Motor neuron (in vitro differentiated cells): ENCODE measurements at regions not wholly inside any gene's neighbourhood (a gene's known extent, or its start where the extent isn't known, plus 50 kb on each side); places are given as distances from the start of the nearest gene placed in this dataset.

Experiments used
- ATAC-seq, 8 experiments: fragments of 200-7000 bp; cut with Tn5 transposase; replicated peaks in 6 of 8; 2 replicates each; pipeline ENCODE4 v1.8.0; 2021; ENCODE audit warnings: mild to moderate bottlenecking in 8 of 8, moderate library complexity in 8 of 8
- H3K27ac ChIP-seq, 2 donors: fragments of 250-450 bp; sonication (Bioruptor Pico); 2 replicates each; pipeline ENCODE4 v1.9.0; 2021; ENCODE audit warnings: antibody characterized with exemption in 2 of 2, mild to moderate bottlenecking in 2 of 2, moderate library complexity in 1 of 2
- H3K4me1 ChIP-seq, 2 donors: fragments of 250-450 bp; sonication (Bioruptor Pico); replicated peaks in 1 of 2; 2 replicates each; pipeline ENCODE4 v1.6.1; 2021; ENCODE audit warnings: antibody characterized with exemption in 2 of 2, mild to moderate bottlenecking in 2 of 2, moderate library complexity in 1 of 2
- H3K4me3 ChIP-seq, 5 donors: fragments of 250-450 bp; sonication (Bioruptor Pico); 2 replicates each; pipeline ENCODE4 v1.9.0; 2021; ENCODE audit warnings: antibody characterized with exemption in 5 of 5, mild to moderate bottlenecking in 5 of 5, moderate library complexity in 4 of 5
- WGBS, 10 experiments: fragments of 450-650 bp; shearing (Covaris generic); methylation state at CpG; one replicate each; pipeline ENCODE4 v1.0.0; 2022; 5-methylcytosine and 5-hydroxymethylcytosine counted together
- in situ Hi-C, 9 experiments: fragments of 400-800 bp; cut with MboI; loops; one replicate each; pipeline ENCODE4 v1.15.0; 2021; ENCODE audit warnings: low sequenced_read_pairs in 9 of 9, low pct_unique_long_range_greater_than_20kb in 2 of 9; ENCODE audit not compliant: unreplicated experiment in 9 of 9

- no peak overlapping the region for H3K27ac ChIP-seq
- peaks cover 9% of the 10 kb centered on the region in 2 donors for H3K4me1 ChIP-seq
- in situ Hi-C loops: no loop called here
- WGBS, 10 experiments: 33 to 90% (median 75%) methylated on average over 1 to 2 of the region's 3 CpGs; no CpG with 5 or more reads in 7 of the 10 experiments
- no peak overlapping the region for H3K4me3 ChIP-seq
- no peak for ATAC-seq
Observed at GRCh38 chrX:39883666-39884065, 214.1 kb downstream of the BCOR start.

GRCh38 chrX:39886282-39886681 lies 211.5 kb downstream of the BCOR start:
- in situ Hi-C loops: no loop called here
- peak in 2 of 8 experiments; percentile 45 to 57 for ATAC-seq

DNA sequence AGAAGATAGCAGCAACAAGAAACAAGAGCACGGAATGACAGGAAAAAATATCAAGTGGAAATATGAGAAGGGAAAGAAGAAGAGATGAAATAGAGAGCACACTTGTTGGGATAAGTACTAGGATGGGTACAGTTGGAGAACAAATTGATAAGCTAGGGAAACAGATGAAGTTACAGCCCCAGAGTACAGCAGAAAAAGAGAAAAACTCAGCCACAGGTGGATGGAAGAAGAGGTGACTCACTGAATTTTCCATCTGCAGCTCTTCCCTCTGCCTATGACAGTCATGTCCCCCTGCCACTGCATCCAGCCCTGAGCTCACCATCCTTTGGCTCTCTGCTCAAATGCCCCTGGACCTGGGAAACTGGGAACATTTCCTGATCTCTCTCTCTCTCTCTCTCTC lies 209.0 kb downstream of the BCOR start:
- Histone ChIP-seq H3K27ac (no peak overlapping the region), H3K4me1 (no peaks in the 10 kb centered on the region), H3K4me3 (no peak overlapping the region)
- ATAC-seq: no peak
- in situ Hi-C loops: no loop called here
- 0 to 100% (median 61%) methylated on average over 1 of the region's 1 CpG; no CpG with 5 or more reads in 2 of the 10 experiments for WGBS, 10 experiments

More at GRCh38 chrX:39886282-39886681, 211.5 kb downstream of the BCOR start:
- WGBS, 10 experiments: 32% methylated on average over 2 of the region's 3 CpGs; no CpG with 5 or more reads in 9 of the 10 experiments
- H3K4me1 ChIP-seq: no peaks in the 10 kb centered on the region
- H3K27ac ChIP-seq: no peak overlapping the region
- no peak overlapping the region for H3K4me3 ChIP-seq

GRCh38 chrX:39889704-39890103 lies 208.1 kb downstream of the BCOR start:
- ATAC-seq: no peak
- in situ Hi-C loops: no loop called here
- 43% methylated on average over 1 of the region's 1 CpG; no CpG with 5 or more reads in 9 of the 10 experiments for whole genome bisulfite sequencing, 10 experiments
- Histone ChIP-seq H3K4me1 (peaks cover 2 to 7% of the 10 kb centered on the region in 2 donors), H3K27ac (no peak overlapping the region), H3K4me3 (no peak overlapping the region)

- no peak for ATAC-seq
- 0 to 100% (median 57%) methylated on average over 1 to 2 of the region's 8 CpGs; no CpG with 5 or more reads in 5 of the 10 experiments for WGBS, 10 experiments
- Histone ChIP-seq H3K4me1 (peaks cover 9 to 18% of the 10 kb centered on the region in 2 donors), H3K4me3 (no peak overlapping the region), H3K27ac (no peak overlapping the region)
- in situ Hi-C loops: no loop called here
Observed at GRCh38 chrX:39890807-39891206, 207.0 kb downstream of the BCOR start.

GRCh38 chrX:39891781-39892180 lies 206.0 kb downstream of the BCOR start:
- in situ Hi-C loops: no loop called here
- H3K4me3 ChIP-seq: no peak overlapping the region
- no peak overlapping the region for H3K27ac ChIP-seq
- ATAC-seq: no peak
- H3K4me1 ChIP-seq: peaks cover 11 to 20% of the 10 kb centered on the region in 2 donors
- 42 to 100% (median 76%) methylated on average over 1 to 2 of the region's 3 CpGs; no CpG with 5 or more reads in 6 of the 10 experiments for WGBS, 10 experiments

GRCh38 chrX:39893417-39894338 lies 204.1 kb downstream of the BCOR start:
- Histone ChIP-seq H3K27ac (no peak overlapping the region), H3K4me3 (no peak overlapping the region), H3K4me1 (peaks cover 20 to 29% of the 10 kb centered on the region in 2 donors)
- ATAC-seq: no peak
- WGBS, 10 experiments: 45 to 100% (median 89%) methylated on average over 2 to 7 of the region's 12 CpGs; no CpG with 5 or more reads in 5 of the 10 experiments
- in situ Hi-C loops: no loop called here

GRCh38 chrX:39894683-39895082 lies 203.1 kb downstream of the BCOR start:
- in situ Hi-C loops: no loop called here
- WGBS, 10 experiments: no CpG with 5 or more reads among the region's 4 CpGs
- peak in 1 of 8 experiments; percentile 17 for ATAC-seq

GRCh38 chrX:39895218-39896110 lies 202.3 kb downstream of the BCOR start:
- 32 to 51% methylated on average over 5 to 13 of the region's 18 CpGs; no CpG with 5 or more reads in 8 of the 10 experiments for WGBS, 10 experiments
- peak in 5 of 8 experiments; percentile 19 to 78 (median 52) for ATAC-seq
- in situ Hi-C loops: no loop called here

More at GRCh38 chrX:39894683-39895082, 203.1 kb downstream of the BCOR start:
- H3K27ac ChIP-seq: no peak overlapping the region
- H3K4me1 ChIP-seq: peaks cover 20 to 29% of the 10 kb centered on the region in 2 donors
- no peak overlapping the region for H3K4me3 ChIP-seq

DNA sequence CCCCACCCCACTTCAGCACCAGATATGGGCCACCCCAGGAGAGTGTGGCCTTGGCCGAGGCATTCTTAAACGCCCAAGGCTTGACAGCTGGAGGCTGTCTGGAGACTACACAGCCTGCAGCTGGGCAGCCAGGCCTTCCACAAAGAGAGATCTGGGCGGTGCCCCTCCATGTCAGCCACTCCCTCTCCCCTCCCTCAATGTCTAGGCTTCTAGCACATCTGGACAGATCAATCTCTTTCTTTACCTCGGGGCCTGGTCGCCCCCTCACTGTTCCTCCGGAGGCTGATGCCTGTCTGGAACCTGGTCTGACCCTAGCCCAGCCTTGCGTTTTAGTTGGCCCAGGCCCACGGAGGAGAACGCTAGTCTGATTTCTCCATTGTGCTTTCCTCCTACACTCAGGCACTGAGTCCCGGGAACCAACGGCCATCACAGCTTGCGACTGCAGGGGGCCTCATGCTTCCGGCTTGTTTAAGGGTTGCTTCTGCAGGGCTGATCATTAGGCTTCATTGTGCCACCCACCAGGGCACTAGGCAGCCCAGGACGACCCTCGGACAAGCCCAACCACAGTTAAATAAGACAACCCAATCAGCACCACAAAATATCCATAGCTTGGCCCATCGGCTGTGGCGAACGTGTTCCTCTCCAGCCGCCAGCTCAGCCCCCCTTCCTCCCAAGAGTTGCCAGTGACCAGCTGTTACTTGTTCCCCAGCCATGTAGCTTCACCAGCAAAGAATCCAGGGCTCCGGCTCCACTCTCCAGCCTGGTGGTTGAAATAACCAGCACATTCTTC lies 200.6 kb downstream of the BCOR start:
- 38 to 83% (median 45%) methylated on average over 3 to 4 of the region's 20 CpGs; no CpG with 5 or more reads in 7 of the 10 experiments for WGBS, 10 experiments

More at GRCh38 chrX:39895218-39896110, 202.3 kb downstream of the BCOR start:
- Histone ChIP-seq H3K4me1 (peaks cover 24 to 34% of the 10 kb centered on the region in 2 donors), H3K27ac (no peak overlapping the region), H3K4me3 (no peak overlapping the region)

DNA sequence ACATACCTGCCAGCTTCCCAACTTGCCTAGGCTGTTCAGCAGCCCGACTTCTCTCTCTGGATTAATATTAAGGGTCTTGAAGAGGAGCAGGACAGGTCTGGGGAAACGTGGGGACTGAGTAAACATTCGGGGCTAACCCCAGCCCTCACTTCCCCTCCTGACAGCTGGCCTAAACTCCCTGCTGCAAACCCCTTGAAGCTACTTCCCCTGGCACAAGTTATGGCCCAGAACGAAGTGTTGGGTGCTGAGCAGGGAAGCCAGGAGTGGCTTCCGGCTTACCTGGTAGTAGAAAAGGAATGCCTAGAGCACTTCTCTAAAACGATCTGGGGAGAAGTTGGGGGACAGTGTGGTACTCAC lies 200.0 kb downstream of the BCOR start:
- ATAC-seq: no peak
- in situ Hi-C loops: no loop called here
- Histone ChIP-seq H3K4me1 (peaks cover 33 to 44% of the 10 kb centered on the region in 2 donors), H3K4me3 (no peak overlapping the region), H3K27ac (no peak overlapping the region)
- 52 to 100% methylated on average over 2 to 5 of the region's 6 CpGs; no CpG with 5 or more reads in 8 of the 10 experiments for WGBS, 10 experiments

More for the DNA sequence above, 200.6 kb downstream of the BCOR start:
- H3K27ac ChIP-seq: no peak overlapping the region
- H3K4me3 ChIP-seq: no peak overlapping the region
- peaks cover 33 to 44% of the 10 kb centered on the region in 2 donors for H3K4me1 ChIP-seq
- ATAC-seq: peak; percentile 35 to 82 (median 48)
- in situ Hi-C loops: no loop called here

- in situ Hi-C loops: no loop called here
- Histone ChIP-seq H3K4me1 (peaks cover 33 to 44% of the 10 kb centered on the region in 2 donors), H3K27ac (no peak overlapping the region), H3K4me3 (no peak overlapping the region)
- 17 to 20% methylated on average over 1 of the region's 2 CpGs; no CpG with 5 or more reads in 8 of the 10 experiments for WGBS, 10 experiments
- no peak for ATAC-seq
Observed at GRCh38 chrX:39898147-39898546, 199.6 kb downstream of the BCOR start.
